Breast epithelium (tissue), 4 donors: ENCODE measurements at regions not wholly inside any gene's neighbourhood (a gene's known extent, or its start where the extent isn't known, plus 50 kb on each side); places are given as distances from the start of the nearest gene placed in this dataset.

Source experiments
- DNase-seq, 2 donors: peaks; one replicate each; pipeline ENCODE4 v3.0.0-alpha.2; 2019; ENCODE audit warnings: low spot score in 2 of 2
- H3K27ac ChIP-seq, 2 donors: fragments of 200-600 bp; sonication (generic) in 1 of 2; one replicate each; pipeline ENCODE4 v1.5.1; 2016 to 2019; ENCODE audit warnings: mild to moderate bottlenecking in 1 of 2
- H3K27me3 ChIP-seq, 2 donors: fragments of 200-600 bp; sonication (generic) in 1 of 2; one replicate each; pipeline versions ENCODE4 v1.5.1 to v1.6.0; 2017 to 2019; ENCODE audit warnings: control low read depth in 1 of 2, mild to moderate bottlenecking in 1 of 2
- H3K36me3 ChIP-seq: fragments of 200-600 bp; one replicate; pipeline ENCODE4 v1.5.1; 2019
- H3K4me1 ChIP-seq, 2 donors: fragments of 200-600 bp; sonication (generic); one replicate each; pipeline ENCODE4 v1.5.1; 2016 to 2019; ENCODE audit warnings: control low read depth in 1 of 2
- H3K4me3 ChIP-seq, 3 donors: fragments of 200-600 bp; sonication (generic); 1 replicate in 2 of 3; 2 replicates in 1 of 3; pipeline ENCODE4 v1.5.1; 2016 to 2019; ENCODE audit warnings: mild to moderate bottlenecking in 3 of 3, moderate library complexity in 2 of 3
- H3K9me3 ChIP-seq, 2 donors: fragments of 200-600 bp; sonication (generic) in 1 of 2; one replicate each; pipeline ENCODE4 v1.5.1; 2016 to 2019; ENCODE audit warnings: control low read depth in 1 of 2
- POLR2A ChIP-seq: fragments of 450-650 bp; IDR thresholded peaks from one replicate; pipeline ENCODE4 v1.6.1; 2016; ENCODE audit warnings: antibody characterized with exemption, mild to moderate bottlenecking, moderate library complexity
- POLR2AphosphoS5 ChIP-seq, 3 donors: sonication (generic); formaldehyde crosslinking; IDR thresholded peaks; one replicate each; pipeline ENCODE4 v1.6.1; 2017; ENCODE audit warnings: antibody characterized with exemption in 3 of 3
- intact Hi-C: fragments of 100-400 bp; cut with DNase I; formaldehyde crosslinking; loops from one replicate; pipeline ENCODE4 v1.15.1; 2023; ENCODE audit warnings: low total_unique reads
- TF ChIP-seq, protein P1 (sequence below), 3 donors: fragments of 450-650 bp; IDR thresholded peaks; one replicate each; pipeline ENCODE4 v1.5.1; 2016 to 2017; ENCODE audit warnings: antibody characterized with exemption in 3 of 3, mild to moderate bottlenecking in 3 of 3, moderate library complexity in 3 of 3

DNA sequence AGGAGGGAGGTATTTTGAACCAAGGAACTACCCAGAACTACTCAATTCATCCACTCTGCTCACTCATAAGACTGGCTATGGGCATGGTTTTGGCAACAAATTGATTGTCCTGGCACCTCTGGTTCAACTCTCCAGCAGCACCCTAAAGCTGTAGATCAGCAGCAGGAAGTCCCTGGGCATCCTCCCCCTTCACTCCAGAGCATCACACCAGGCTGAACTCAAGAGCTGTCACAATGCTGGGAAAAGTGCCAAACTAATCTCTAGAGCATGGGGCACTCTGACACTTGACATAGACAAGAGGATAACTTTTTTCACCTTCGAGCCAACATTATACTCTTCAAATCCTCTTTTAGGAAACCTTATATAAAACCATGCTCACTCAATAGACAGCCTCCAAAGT lies 154.1 kb upstream of the RBBP8 start:
- no peak overlapping the region for H3K4me3 ChIP-seq
- H3K27me3 ChIP-seq = no peaks in the 10 kb centered on the region
- no peaks in the 10 kb centered on the region for H3K9me3 ChIP-seq
- TF ChIP-seq POLR2A = no peak
- H3K27ac ChIP-seq = no peak overlapping the region
- H3K36me3 ChIP-seq = no peaks in the 10 kb centered on the region
- intact Hi-C loops = loop anchor here (10.0 kb wide), 1 partner anchor 726 kb away; the partner anchor contains the start of gene RMC1
- no peak for DNase-seq
- H3K4me1 ChIP-seq = no peaks in the 10 kb centered on the region

DNA sequence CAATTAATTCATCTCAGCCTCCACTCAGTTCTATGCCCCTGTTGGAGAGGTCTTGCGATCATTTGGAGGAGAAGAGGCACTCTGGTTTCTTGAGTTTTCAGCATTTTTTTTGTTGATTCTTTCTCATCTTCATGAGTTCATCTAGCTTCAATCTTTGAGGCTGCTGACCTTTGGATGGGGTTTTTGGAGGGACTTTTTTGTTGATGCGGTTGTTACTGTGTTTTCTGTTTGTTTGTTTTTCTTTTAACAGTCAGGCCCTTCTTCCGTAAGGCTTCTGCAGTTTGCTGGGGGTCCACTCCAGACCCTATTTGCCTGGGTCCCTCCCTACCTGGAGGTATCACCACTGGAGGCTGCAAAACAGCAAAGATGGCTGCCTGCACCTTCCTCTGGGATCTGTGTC lies 149.9 kb upstream of the RBBP8 start:
- intact Hi-C loops = no loop called here
- no peak for DNase-seq
- Histone ChIP-seq H3K36me3 (no peaks in the 10 kb centered on the region), H3K4me3 (no peak overlapping the region), H3K9me3 (no peaks in the 10 kb centered on the region), H3K27me3 (no peaks in the 10 kb centered on the region), H3K4me1 (no peaks in the 10 kb centered on the region), H3K27ac (no peak overlapping the region)
- TF ChIP-seq POLR2A (no peak), POLR2AphosphoS5 (IDR thresholded peaks at IDR 0.05) (no peak)
- TF ChIP-seq, protein P1, sequence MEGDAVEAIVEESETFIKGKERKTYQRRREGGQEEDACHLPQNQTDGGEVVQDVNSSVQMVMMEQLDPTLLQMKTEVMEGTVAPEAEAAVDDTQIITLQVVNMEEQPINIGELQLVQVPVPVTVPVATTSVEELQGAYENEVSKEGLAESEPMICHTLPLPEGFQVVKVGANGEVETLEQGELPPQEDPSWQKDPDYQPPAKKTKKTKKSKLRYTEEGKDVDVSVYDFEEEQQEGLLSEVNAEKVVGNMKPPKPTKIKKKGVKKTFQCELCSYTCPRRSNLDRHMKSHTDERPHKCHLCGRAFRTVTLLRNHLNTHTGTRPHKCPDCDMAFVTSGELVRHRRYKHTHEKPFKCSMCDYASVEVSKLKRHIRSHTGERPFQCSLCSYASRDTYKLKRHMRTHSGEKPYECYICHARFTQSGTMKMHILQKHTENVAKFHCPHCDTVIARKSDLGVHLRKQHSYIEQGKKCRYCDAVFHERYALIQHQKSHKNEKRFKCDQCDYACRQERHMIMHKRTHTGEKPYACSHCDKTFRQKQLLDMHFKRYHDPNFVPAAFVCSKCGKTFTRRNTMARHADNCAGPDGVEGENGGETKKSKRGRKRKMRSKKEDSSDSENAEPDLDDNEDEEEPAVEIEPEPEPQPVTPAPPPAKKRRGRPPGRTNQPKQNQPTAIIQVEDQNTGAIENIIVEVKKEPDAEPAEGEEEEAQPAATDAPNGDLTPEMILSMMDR (IDR thresholded peaks at IDR 0.05) = no peak

DNA sequence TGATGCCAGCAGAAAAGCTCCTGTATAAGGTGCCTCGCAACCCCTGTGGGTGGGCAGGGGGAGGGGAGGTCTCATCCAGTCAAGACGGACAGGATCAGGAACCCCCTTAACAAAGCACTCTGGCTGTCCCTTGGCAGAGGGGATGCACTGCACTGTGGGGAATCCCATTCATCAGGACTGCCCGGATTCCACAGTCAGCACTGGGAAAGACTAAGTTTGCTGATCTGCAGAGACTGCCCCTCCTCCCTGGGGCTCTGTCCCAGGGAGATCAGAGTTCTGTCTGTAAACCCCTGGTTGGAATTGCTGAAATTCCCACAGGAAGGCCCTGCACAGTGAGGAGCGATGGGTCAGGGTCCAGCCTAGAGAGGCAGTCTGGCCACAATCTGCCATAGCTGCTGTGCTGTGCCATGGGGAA lies 149.5 kb upstream of the RBBP8 start:
- H3K4me1 ChIP-seq = no peaks in the 10 kb centered on the region
- H3K27me3 ChIP-seq = no peaks in the 10 kb centered on the region
- H3K27ac ChIP-seq = no peak overlapping the region
- no peaks in the 10 kb centered on the region for H3K9me3 ChIP-seq
- TF ChIP-seq, protein P1 (IDR thresholded peaks at IDR 0.05) = no peak
- TF ChIP-seq POLR2A (no peak), POLR2AphosphoS5 (IDR thresholded peaks at IDR 0.05) (no peak)
- DNase-seq = no peak
- no peak overlapping the region for H3K4me3 ChIP-seq
- no peaks in the 10 kb centered on the region for H3K36me3 ChIP-seq
- intact Hi-C loops = no loop called here

- intact Hi-C loops = no loop called here
- Histone ChIP-seq H3K4me3 (no peak overlapping the region), H3K9me3 (no peaks in the 10 kb centered on the region), H3K4me1 (no peaks in the 10 kb centered on the region), H3K27ac (no peak overlapping the region), H3K36me3 (no peaks in the 10 kb centered on the region), H3K27me3 (no peaks in the 10 kb centered on the region)
- TF ChIP-seq, protein P1 (IDR thresholded peaks at IDR 0.05) = no peak
- TF ChIP-seq POLR2AphosphoS5 (IDR thresholded peaks at IDR 0.05) (no peak), POLR2A (no peak)
- DNase-seq = no peak
Observed at GRCh38 chr18:22789052-22789451, 144.1 kb upstream of the RBBP8 start.

DNA sequence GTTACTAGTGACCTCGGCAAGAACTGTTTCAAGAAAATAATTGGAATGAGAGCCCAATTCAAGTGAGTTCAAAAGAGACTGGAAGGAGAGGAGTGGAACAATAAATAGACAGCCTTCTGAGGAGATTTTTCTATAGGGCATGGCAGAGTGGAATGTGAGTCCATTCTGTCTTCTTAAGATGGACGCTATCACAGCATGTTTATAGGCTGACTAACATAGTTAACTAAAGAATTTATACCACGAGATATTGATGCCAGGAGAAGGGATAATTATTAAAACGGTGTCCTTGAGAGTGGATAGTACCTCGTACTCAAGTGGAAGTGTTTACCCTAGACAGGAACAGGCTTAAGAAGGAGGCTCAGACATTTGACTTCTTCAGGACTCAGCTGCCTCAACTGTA lies 143.5 kb upstream of the RBBP8 start:
- Histone ChIP-seq H3K27ac (no peak overlapping the region), H3K4me3 (no peak overlapping the region), H3K27me3 (no peaks in the 10 kb centered on the region), H3K36me3 (no peaks in the 10 kb centered on the region), H3K4me1 (no peaks in the 10 kb centered on the region), H3K9me3 (no peaks in the 10 kb centered on the region)
- no peak for DNase-seq
- intact Hi-C loops = no loop called here
- TF ChIP-seq, protein P1 (IDR thresholded peaks at IDR 0.05) = no peak
- no peak for TF ChIP-seq POLR2A
- no peak for TF ChIP-seq POLR2AphosphoS5 (IDR thresholded peaks at IDR 0.05)
